RPMI8226 (cell line): ENCODE measurements at regions not wholly inside any gene's neighbourhood (a gene's known extent, or its start where the extent isn't known, plus 50 kb on each side); places are given as distances from the start of the nearest gene placed in this dataset.
A peak's percentile ranks its signal among the peaks of the same experiment; 100 is the strongest.

Experiments used
- DNase-seq: peaks from one replicate; pipeline ENCODE4 v3.0.0-alpha.2; 2015

DNA sequence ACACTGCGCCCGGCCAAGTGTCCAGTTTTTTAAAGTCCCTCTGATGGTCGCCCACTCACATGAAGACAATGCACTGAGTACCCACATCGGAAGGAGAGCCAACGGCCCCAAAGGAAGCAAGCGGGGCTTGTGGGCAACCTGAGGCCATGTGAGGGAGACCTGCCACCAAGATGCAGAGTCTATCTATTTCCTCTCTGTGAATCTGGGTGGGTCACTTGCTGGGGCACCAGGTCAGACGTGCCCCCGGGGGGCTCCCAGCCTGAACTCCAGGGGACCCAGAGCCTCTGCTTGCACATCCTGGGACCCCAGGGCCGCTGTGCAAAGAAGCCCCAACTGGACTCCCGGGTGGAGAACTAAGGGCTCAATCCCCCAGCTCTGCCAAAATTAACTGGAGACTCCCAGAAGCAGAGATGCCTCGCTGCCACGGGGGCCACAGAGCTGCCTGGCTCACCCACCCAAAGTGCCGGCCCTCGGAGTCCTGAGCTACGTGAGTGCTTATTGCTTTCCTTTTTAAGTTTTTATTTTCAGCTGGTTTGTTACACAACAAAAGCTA is 106.4 kb downstream of the BRD1 start:
- DNase-seq = no peak

DNA sequence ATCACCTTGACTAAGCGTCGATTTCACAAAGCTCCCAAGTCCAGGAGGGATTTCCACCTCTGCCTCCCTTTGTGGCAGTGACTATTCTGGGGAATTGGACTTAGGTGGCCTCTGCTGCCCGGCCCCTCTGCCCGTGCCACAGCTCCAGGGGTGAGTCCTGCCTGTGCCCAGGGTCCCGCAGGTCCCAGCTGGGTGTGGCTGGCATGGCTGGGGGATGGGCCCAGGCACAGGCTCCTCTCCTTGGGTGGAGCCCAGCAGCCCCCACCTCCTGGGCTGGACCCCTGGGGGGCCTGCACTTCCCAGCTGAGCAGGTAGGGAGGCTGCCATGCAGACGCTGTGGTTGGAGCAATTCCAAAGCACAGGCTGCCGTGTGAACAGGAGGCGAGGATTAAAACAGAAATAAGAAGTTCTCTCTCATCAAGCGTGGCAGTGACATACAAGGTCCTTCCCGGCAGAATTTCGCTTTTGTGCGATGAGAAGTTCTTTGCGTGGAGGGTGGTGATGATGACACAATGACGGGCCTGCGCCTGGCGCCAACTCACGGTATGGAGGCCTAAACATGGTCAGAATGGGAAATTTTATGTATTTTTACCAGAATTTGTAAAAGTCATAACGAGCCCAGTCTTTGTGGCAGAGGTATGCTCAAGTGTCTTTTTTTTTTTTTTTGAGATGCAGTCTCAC is 107.3 kb downstream of the BRD1 start:
- no peak for DNase-seq

DNA sequence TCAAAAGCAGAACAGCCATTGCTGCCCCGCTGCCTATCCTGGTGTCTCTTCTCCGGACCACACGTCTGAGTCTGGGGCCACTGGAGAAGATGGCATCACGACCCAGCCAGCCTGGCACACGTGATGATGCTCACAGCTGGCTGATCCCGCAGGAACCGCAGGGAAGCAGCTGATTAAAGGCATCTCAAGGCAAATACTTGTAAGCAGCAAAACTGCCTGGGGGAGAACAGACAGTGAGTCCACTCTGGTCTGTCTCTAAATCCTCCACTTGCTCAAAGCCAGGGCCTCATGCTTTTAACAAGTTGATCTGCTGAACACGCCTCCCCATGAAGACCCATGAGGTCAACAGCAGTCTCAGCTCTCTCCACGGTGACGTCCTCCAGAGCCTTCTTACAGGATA is 108.6 kb downstream of the BRD1 start:
- no peak for DNase-seq

DNA sequence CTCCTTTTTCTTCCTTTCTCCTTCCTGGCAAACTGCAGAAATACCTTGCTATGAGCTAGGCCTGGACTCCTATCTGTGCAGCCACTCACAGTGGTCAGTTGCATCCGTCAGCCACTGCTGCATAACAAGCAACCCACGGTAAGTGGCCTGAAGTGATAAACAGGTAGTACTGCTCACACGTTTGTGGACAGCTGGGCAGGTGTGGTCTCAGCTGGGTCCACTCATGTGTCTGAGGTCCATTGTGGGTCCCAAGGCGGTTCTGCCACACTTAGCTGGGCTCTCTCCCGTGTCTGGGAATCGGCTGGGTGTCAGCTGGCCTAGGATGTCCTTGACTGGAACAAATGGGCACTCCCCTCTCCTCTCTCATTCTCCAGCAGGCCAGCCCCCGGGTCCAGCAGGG is 109.3 kb downstream of the BRD1 start:
- no peak for DNase-seq

DNA sequence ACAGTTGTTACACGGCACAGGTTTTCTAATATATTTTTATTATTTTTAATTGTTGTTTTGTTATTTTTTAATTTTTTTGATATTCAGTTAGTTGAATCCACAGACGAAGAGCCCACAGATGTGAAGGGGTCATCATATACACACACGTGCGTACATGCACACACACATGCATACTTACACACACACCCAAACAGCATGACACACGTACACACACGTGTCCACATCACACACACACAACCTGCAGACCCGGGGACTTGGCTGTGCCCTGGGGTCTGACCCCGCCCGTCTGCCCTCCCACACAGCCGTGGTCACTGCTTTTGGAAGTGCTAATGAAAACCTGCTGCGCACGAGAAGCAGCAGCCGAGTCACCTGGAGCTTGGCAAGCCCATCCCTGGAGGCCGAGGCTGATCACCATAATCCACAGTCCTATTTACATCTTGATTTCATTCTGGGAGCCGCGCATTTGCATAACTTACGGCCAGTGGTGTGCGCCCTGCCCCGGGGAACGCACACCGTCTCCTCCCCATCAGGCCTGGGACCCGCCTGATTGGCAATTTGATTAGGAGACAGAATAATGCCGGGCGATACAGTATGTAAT is 110.3 kb downstream of the BRD1 start:
- no peak for DNase-seq

DNA sequence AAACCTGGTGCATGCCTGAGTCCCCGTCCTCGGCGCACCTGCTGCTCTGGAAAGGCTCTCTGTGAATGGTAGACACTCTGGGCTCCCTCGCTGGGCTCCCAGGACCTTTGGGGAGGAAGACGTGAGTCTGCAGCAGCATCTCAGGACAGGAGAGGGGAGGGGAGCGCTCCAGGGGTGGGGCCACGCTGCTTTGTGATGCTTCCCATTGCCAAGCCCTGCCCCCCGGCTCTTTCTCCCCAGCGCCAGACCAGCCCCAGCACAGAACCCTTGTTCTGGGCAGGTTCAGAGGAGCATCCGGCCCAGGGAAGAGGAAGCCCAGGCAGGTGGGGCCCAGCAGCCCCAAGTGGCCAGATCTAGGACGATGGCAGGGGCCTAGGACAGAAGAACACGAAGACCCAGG is 111.2 kb downstream of the BRD1 start:
- no peak for DNase-seq

DNA sequence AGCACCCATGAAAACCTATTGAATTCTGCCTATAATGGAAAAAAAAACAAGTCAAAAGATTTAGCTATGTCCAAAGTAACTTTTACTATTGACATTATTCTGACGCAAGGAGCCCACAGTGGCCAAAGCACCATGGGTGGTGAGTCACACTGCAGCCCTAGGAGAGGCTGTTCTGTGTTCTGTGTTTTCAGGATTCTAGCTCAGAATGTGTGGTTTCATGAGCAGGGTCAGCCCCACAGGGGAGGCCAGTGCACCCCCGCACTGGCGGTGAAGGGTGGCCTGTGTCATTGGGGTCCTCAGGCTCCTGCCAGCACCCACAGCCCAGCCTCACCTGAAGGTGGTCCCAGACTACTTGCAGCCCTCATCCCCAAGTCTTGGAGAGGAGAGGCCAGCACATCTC is 112.2 kb downstream of the BRD1 start:
- no peak for DNase-seq

DNA sequence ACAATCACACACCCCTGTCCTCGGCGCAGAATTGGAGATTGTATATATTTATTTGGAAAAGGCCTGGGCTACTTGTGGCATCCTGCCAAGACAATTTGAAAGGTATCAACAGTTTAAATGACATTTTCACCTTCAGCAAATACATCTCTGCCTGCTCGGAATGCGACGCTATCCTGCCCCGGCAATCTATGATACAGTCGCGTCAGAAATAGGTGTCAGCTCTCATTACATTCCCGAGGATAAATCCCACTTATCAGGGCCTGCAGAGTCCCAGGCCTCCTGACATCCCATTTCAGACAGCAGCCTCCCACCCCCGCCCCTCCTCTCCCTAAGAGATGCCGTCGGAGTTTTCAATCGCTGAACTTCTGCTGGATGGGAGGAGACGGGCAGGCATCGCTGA is 114.7 kb downstream of the BRD1 start:
- DNase-seq = no peak

DNA sequence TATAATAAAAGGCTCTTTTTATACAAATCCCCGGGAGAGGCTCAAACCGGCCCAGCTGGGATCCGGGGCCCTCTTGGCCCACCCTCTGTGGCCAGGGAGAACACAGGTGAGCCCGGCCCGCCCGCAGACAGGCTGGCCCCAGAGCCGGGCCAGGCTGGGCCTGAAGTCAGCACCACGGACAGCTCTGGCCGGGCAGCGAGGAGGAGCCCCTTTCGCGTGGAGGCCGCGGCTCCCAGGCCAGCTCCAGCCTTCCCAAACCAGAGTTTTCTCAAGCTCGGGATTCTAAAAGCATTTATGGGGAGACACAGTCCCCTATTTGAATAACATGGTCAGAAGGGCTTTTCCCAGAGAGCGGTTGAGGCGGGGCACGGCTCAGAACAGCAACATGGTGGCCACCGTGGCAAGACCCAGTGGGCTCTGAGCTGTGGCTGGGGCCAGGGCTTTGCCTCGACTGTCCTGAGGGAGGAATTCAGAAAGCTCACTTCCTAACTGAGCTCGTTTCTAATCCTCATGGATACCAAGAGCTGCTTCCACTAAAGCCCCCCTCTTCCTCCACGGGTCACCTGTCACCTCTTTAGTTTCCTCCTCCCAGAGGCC is 115.4 kb downstream of the BRD1 start:
- peak; percentile 56 for DNase-seq

DNA sequence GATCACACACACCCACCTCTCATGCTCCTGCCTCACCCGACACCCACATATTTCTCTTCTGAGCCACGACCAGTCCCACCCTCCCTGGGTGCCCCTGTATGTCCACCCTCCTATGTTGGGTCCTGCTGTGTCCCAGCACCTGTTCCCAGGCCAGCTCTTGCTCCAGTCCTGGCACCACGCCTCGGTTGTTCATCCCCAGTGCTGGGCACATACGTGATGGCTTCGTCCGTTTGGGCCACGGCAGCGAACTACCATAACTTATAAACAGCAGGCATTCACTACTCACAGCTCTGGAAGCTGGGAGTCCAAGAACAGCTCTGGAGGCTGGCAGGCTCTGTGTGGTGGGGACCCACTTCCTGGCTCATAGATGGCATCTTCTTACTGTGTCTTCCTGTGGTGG is 116.9 kb downstream of the BRD1 start:
- DNase-seq = no peak

DNA sequence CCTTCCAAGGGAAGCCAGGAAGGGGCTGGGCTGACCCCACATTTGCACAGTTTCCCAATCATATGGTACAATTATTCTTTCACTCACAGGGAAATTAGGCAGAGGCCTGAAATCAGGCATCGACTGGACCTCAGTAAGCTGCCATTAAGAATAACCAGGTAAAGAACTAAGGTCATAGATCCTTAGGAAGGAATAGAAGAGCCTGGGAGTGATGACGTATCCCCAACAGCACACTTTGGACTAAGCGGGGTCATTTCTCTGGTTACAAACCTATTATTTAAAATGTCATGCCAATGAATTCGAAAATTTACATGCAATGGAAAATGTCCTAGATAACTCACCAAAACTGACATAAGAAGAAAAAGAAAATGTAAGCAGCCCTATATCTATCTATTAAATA is 118.2 kb downstream of the BRD1 start:
- no peak for DNase-seq

DNA sequence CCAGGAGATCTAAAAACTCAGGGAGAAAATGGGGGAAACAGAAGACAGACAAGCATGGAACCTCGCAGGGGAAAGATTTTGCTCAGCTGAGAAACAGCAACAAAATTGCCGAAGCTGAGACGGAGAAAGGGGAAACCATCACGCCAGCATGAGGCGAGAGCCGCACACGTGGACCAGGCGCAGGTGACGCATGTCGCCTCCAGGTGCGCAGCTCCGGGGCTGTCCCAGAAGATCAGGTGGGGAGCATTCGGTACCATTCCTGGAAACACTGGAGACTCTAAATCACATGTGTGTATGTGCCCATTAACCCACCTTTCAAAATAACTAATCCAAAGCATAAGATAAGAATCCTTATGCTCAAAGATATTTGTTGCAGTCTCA is 121.7 kb downstream of the BRD1 start:
- peak; percentile 40 for DNase-seq

DNA sequence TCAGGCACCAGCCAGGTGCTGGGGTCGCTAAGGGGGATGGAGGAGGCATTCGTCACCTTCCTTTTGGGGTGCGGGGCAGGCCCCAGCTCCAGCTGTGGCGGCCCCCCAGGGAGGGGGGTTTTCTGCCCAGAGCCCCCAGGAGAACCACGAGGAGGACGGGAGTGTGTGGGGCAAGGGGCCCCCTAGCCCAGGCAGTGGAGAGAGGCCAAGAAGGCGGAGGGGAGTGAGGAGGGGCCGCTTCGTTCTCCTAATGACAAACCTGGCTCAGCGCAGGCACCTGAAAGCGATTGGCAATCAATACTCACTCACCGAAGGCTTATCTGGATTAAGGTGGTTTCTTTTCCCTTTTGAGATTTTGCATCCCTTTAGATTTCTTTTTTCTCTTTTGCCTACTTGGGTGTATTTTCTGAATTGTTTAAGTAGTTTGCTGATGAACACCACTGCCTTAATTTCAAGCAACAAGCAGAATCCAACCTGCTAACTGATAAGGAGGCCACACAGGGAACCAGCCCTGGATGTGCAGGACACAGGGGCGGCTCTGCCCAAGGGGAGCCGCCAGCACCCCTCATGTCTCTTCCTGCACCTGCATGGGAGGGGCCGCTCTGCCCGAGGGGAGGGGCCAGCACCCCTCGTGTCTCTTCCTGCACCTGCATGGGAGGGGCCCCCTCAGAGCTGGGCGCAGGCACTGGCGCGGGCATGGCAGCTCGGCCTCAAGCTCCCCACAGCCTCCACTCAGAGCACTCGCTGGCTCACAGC is 122.3 kb downstream of the BRD1 start:
- peak; percentile 47 for DNase-seq

DNA sequence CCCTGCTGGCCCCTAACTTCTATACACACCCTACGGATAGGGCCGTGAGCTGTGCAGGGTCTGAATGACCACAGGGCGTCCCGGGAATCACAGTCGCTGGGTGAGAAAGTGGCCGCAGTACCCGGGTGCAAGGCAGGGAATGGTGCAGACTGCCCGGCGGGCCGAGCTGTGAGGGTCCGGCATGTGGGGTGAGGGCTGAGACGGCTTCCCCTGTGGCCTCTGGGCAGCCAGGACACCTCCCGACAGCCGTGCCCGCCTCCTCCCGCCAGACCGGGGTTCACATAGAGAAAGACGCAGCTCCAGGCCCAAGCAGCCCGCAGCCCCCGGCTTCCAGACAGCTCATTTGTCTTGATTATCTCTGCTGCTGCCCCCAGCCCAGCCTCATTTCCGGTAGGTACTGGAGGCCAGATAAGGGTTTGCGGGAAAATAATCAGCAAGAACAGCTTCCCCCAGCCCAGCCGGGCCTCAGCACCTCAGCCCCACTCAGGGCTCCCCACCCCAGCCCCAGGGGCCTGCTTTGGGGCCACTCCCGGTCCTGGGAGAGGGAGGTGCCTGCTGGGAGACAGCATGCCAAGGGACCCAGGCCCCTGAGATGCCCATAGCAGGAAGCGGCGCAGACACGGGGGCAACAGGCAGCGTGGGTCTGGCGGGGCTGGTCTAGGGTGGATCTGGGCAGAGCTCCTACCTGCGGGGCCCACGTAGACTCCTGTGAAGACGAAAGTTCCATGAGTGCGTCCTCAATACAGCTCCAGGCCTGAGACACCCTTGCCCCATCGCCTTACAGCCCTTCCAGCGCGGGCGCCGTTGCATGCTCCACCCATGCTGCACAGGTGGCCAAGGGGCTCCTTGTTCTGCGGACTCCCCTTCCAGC is 123.1 kb downstream of the BRD1 start:
- DNase-seq = no peak

DNA sequence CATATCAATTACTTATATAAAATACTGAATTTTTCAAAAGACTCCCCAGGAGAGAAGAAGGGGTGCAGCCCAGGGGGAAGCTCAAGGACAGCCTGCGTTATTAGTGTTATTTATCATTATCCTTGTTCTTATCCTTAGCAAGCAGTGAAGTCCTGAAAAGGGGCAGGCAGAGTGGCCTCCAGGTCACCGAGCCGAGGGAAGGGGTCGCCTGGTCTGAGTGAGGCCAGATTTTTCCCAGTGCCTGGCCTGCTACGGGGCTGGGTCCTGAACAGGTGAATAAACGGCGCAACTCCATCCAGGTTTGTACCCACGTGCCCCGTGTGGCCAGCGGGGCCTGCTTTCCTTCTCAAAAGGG is 123.7 kb downstream of the BRD1 start:
- DNase-seq = no peak

DNA sequence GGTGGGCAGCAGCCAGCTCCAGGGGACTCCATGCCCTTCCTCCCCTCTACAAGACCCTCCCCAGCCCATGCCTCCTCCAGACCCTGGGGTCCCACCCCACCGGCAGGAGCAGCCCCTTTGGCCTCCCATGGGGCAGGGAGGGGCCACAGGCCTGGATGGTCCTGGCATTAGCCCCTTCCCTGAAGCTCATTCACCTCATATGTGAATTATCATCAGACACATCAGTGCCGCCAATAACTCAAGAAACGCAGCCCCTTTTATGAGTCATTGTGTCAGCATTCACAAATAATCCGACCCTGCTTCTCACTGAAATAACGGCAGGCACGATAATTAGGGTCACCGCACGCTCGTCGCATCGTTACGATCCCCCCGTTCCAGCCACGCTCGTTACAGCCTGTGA is 124.2 kb downstream of the BRD1 start:
- no peak for DNase-seq

DNA sequence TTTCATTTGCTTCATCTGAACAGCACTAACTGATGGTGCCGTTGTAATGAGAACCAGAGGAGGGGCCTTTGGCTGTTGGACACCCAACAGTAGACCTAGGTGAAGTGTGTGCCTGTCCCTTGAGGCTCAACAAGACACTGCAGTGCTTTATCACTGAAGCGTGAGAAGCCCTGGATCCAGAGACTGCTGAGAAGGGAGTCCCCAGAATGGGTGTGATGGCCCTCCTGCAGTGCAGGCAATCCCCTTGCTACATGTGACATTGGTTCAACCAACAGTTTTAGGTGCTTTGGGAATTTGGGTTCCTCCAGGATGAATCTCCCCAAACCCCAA is 125.6 kb downstream of the BRD1 start:
- no peak for DNase-seq

DNA sequence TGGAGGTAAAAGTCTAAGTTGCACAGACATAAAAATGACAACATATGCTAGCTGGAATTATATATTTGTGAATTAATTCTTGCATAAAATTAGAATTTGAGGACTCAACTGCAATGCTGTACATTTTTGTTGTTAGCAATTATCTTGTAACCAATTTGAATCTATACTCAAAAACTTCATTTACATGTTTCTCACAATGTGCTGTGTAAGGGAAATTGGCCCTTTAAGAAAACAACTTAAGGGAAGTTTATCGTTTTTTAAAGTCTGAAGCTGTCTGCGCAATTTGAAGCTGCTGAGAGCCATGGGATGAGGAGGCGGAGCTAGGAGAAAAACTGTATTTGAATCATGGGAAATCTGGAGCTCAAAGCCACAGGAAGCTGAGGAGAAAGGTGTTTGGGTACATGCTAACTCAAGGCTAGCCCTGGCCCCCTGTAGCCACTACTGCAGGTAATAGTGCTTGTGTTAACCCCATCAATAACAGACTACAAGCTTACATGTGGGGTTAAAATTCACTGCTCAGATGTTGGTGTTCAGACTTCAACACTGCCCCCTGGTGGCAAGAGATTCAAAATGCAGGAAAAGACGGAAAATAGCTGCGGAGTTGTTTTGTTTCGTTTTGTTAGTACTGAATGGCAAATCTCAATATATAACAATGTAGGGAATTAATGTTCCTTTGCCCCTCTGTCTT is 126.1 kb downstream of the BRD1 start:
- DNase-seq = no peak

DNA sequence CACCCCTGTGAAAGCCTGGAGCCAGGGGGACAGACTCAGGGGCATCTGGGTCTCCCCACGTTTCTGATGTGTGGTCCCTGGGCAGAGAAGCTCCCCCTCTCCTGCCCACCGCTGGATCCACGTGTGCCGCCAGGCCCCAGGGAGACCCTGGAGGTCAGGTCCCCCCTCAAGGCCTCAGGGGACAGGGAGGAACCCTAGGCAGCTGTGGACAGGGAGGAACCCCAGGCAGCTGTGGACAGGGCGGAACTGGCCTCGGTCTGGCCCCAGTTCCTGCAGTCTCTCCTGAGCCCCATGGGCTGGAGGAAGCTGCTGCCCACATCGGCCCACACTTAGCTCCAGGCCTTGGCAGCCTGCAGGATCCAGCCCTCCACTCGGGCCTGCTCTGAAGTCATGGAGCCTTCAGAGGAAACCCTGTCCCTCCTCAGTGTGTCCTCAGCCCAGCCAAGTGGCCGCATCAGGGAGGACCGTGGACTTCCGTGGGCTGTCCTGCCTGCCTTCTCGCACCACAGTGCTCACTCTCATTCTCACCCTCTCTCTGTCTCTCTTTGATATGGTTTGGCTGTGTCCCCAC is 127.7 kb downstream of the BRD1 start:
- no peak for DNase-seq

DNA sequence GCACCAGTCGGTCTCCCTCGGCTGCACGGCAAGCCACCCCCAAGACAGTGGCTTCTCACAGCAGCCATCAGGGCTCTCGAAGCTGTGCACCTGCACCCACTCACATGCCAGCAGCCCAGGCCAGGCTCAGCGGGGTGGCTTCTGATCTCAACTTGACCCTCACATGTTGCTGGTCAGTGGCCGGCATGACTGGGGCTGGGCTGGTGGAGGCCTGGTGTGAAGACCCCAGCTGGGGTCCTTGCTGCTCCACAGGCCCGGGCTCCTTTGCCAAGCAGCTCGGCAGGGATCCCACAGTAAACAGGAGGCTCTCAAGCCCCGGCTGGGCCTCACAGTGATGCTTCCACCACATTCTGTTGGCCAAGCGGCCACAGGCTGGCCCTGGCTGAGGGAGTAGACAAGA is 128.2 kb downstream of the BRD1 start:
- DNase-seq = peak; percentile 28

DNA sequence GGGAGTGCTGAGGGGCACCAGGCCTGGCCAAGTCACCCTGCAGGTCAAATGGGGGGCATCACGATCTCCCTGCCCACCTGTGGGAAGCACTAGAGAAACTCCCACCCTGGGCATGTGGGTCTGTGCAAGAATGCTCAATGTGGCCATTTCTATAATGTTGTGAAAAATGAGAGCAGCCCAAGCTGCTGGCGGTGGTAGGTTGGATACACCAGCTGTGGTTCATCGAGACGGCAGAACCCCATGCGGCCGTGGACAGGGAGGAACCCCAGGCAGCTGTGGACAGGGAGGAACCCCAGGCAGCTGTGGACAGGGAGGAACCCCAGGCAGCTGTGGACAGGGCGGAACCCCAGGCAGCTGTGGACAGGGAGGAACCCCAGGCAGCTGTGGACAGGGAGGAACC is 129.1 kb downstream of the BRD1 start:
- peak; percentile 74 for DNase-seq

DNA sequence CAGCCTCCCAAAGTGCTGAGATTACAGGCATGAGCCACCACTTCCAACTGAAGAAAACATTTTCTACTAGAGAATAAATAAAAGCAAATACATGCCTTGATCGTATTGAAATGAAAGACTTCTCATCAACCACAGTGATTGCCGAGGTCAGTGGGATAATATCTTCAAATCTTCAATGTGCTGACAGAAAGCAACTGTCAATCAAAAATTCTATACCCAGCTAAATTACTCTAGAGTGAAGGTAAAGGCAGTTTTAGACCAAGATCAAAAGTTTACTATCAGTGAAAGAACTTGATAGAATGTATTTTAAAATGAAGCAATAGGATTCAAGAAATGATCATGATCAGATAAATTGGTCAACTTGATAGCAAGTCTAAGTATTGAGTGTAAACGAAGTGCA is 130.6 kb downstream of the BRD1 start:
- DNase-seq = no peak
